GM18502 (cell line): ENCODE measurements at regions not wholly inside any gene's neighbourhood (a gene's known extent, or its start where the extent isn't known, plus 50 kb on each side); places are given as distances from the start of the nearest gene placed in this dataset.

ENCODE experiments used
- ATAC-seq: cut with Tn5 transposase; IDR thresholded peaks from one replicate; pipeline ENCODE4 v1.9.1; 2021; ENCODE audit warnings: mild to moderate bottlenecking; ENCODE audit not compliant: unreplicated experiment, poor library complexity

DNA sequence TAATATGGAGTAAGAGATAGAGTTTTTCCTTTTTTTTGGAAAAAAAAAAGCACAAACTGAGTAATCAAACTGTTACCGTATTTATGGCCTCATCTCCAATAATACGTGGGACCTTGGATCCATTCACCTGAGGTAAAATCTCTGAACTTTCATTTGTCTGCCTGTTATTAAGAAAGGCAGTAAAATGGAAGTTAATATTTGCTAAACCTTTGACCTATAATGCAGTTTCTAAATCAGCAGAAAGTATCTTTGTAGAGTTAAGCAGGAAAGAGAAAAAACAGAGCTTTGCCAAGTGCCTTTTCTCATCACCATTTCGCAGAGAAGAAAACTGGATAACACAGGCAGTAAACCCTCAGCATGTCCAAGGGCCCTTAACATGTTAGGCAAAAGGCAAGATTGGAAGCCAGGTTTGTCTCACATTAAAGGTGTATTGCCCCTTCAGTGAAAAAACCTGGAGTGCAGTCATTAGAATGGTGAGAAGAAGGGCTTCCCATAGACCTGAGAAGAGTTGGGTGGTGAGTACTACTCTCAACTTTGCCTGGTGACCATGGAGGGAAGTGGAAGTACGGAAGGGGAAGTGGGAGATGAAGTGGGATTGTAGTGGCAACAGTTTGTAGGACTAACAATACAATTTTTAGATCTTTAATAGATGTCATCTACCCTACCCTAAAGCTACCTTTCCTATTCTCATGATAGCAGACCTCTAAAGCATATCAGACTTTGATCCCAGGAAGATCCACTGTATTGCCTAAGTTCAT lies 65.4 kb upstream of the GRAMD2B start:
- ATAC-seq: no peak

GRCh38 chr5:126358525-126358924 lies 64.7 kb upstream of the GRAMD2B start:
- peak; percentile 92 for ATAC-seq

- ATAC-seq: no peak
Measured at GRCh38 chr5:126359884-126360283, 63.3 kb upstream of the GRAMD2B start.

- no peak for ATAC-seq
Measured at GRCh38 chr5:126360467-126360866, 62.7 kb upstream of the GRAMD2B start.

DNA sequence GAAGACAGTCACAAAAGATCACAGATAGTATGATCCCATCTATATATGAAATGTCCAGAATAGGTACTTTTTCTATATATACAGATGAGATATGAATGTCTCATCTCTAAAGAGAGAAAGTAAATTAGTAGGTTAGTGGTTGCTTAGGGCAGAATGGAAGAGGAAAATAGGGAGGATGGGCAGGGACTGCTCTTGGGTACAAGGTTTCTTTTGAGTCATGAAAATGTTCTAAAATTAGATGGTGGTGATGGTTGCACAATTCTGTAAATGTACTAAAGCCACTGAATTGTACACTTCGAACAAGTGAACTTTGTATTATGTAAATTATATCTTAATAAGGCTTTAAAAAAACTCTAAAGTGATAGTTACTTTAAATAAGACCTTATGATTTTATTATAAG lies 59.6 kb upstream of the GRAMD2B start:
- no peak for ATAC-seq

DNA sequence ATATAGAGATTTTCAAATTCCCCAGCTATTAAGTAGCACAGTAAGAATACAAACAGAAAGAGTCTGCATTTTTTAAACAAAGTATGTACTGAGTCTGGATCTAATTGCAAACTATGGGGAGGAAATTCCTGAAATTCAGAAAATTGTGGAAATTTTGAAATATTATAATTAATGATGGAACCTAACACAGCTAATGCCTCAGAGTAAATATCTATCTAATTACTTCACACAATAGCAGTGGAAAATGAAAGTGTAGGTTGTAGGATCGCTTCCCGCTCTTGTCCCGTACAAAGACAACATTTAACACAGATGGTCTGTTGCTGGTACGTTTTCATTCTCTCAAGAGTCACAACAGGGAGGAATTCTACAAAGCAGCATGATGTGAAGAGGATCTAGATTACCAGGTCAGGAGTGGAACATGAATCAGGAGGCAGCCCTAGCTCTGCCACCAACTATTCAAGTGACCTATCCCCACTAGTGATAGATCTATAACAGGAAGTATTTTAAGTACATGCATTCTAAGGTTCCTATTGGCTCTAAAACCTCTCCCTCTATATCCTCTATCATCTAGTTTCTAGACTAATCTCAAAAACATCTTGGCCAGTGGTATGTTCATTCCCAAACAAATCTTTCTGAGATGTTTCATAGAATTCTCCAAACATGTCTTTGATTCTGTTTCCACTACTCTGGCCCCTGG lies 58.9 kb upstream of the GRAMD2B start:
- no peak for ATAC-seq

- ATAC-seq: no peak
Measured at GRCh38 chr5:126365446-126366198, 57.6 kb upstream of the GRAMD2B start.

GRCh38 chr5:126366199-126366560 lies 57.0 kb upstream of the GRAMD2B start:
- no peak for ATAC-seq

GRCh38 chr5:126368239-126368812 lies 54.9 kb upstream of the GRAMD2B start:
- peak; percentile 53 for ATAC-seq

DNA sequence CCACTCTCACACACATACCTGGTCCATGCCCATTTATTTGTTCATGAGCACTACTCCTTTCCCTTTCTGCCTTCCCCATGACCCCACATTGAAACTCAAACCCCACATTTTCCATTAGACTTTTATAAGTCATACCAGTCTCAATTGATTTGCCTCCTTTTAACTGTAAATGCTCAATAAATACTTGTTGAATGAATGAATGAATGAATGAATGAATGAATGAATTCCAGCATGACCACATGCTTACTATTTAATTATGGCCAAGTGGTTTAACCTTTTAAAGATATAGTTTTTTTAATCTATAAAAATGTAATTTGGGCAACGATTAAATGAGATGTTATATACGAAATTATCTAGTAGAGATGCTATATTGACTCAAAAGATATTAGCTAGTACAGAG lies 54.1 kb upstream of the GRAMD2B start:
- no peak for ATAC-seq

DNA sequence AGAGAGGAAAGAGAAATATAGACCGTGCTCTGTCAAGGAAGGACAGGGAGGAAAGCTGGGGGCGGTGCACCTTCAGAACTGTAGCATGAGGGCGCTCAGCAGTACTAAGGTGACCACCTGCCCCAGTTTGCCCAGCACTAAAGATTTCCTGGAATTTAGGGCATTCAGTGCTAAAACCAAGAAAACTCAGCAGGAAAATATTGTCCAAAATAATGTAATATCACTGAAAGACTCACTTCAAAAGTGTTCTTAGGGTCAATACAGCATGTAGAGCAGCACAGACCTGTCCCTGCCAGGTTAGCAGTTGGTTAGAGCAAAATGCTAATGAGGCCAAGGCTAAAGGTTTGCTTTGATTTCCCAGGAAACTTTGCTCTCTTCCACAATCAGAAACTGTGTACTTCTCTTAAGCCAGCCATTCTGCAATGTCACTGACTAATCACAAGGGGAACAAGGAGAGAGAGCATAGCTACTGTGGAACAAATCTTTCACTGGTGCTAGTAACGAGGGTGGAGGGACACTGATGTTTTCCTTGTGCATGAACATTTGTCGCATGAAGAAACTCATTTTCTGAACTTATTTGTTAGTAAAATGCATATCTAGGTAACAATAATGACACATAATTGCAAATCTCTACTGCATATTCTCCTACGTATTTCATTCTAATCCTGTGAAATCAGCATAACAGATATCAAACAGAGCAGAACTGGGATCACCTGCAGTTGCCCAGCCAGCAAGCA lies 53.0 kb upstream of the GRAMD2B start:
- no peak for ATAC-seq

- ATAC-seq: no peak
Measured at GRCh38 chr5:126370796-126371718, 52.2 kb upstream of the GRAMD2B start.

DNA sequence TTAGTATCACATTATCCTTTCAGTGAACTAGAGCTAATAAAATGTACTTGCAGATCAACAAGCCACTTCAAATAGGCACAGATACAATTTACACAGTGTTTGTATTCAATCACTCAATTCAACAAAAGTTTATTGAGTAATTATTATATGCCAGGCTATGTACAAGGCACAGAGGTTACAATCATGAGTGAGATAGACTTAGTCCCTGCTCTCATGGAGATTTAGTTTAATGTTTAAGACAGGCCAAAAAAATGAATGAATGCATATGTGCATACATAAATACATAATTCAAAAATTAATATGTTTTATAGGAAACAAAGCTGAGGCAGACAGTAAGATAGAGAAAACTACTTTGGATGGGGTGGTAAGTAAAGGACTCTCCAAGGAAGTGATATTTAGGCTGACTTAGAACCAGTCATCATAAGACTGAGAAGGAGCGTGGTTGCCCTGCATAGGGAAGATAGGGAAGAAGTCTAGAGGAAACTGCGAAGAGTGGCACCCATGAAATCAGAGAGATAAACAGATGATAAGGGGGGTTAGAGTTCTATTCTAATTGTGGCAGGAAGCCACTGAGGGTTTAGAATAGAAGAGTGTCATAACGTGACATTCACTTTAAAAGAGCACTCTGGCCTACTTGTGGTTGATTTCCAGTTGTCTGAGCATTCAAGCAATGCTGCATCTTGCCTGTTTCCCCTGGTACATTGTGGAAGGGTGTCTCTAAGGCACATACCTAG lies 49.7 kb upstream of the GRAMD2B start:
- ATAC-seq: no peak
